Cerebellar cortex (tissue), 1 donor: ENCODE measurements at regions not wholly inside any gene's neighbourhood (a gene's known extent, or its start where the extent isn't known, plus 50 kb on each side); places are given as distances from the start of the nearest gene placed in this dataset.
"Not testable (repeated sequence)": the region's sequence is repeated elsewhere in the genome, so short reads cannot be mapped to it uniquely, and the experiment has no call there.

Experiments used
- DNase-seq: peaks from one replicate; pipeline ENCODE4 v3.0.0-alpha.2; 2015; ENCODE audit warnings: low spot score

DNA sequence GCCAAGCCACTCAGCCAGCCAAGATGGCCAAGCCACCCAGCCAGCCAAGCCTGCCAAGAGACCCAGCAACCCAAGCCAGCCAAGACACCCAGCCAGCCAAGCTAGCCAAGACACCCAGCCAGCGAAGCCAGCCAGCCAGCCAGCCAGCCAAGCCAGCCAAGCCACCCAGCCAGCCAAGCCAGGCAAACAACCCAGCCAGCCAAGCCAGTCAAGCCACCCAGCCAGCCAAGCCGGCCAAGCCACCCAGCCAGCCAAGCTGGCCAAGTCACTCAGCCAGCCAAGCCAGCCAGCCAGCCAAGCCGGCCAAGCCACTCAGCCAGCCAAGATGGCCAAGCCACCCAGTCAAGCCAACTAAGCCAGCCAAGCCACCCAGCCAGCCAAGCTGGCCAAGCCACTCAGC lies 337.5 kb upstream of the PLGLB2 start:
- not testable (repeated sequence) for DNase-seq

GRCh38 chr2:87412036-87412820 lies 335.7 kb upstream of the PLGLB2 start:
- DNase-seq = not testable (repeated sequence)

DNA sequence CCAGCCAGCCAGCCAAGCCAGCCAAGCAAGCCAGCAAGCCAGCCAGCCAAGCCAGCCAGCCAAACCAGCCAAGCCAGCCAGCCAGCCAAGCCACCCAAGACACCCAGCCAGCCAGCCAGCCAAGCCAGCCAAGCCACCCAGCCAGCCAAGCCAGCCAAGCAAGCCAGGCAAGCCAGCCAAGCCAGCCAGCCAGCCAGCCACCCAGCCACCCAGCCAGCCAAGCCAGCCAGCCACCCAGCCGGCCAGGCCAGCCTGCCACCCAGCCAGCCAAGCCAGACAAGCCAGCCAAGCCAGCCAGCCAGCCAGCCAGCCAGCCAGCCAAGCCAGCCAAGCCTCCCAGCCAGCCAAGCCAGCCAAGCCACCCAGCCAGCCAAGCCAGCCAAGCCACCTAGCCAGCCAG lies 333.6 kb upstream of the PLGLB2 start:
- DNase-seq = not testable (repeated sequence)

GRCh38 chr2:87414795-87415570 lies 332.9 kb upstream of the PLGLB2 start:
- not testable (repeated sequence) for DNase-seq

DNA sequence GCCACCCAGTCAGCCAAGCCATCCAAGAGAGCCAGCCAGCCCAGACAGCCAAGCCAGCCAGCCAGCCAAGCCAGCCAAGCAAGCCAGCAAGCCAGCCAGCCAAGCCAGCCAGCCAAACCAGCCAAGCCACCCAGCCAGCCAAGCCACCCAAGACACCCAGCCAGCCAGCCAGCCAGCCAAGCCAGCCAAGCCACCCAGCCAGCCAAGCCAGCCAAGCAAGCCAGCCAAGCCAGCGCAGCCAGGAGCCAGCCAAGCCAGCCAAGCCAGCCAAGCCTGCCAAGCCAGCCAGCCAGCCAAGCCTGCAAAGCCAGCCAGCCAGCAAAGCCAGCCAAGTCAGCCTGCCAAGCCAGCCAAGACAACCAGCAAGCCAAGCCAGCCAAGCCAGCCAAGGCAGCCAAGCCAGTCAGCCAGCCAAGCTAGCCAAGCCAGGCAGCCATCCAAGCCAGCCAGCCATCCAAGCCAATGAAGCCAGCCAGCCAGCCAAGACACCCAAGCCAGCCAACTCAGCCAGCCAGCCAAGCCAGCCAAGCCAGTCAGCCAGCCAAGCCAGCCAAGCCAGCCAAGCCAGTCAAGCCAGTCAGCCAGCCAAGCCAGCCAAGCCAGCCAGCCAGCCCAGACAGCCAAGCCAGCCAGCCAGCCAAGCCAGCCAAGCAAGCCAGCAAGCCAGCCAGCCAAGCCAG lies 332.2 kb upstream of the PLGLB2 start:
- not testable (repeated sequence) for DNase-seq

DNA sequence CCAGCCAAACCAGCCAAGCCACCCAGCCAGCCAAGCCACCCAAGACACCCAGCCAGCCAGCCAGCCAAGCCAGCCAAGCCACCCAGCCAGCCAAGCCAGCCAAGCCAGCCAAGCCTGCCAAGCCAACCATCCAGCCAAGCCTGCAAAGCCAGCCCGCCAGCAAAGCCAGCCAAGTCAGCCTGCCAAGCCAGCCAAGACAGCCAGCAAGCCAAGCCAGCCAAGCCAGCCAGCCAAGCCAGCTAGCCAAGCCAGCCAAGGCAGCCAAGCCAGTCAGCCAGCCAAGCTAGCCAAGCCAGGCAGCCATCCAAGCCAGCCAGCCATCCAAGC lies 331.7 kb upstream of the PLGLB2 start:
- DNase-seq = not testable (repeated sequence)

DNA sequence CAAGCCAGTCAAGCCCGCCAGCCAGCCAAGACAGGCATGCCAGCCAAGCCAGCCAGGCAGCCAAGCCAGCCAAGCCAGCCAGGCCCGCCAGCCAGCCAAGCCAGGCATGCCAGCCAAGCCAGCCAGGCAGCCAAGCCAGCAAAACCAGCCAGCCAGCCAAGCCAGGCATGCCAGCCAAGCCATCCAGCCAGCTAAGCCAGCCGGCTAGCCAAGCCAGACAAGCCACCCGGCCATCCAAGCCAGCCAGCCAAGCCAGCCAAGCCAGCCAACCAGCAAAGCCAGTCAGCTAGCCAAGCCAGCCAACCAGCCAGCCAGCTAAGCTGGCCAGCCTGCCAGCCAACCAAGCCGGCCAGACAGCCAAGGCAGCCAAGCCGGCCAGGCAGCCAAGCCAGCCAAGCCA lies 330.7 kb upstream of the PLGLB2 start:
- DNase-seq = not testable (repeated sequence)

DNA sequence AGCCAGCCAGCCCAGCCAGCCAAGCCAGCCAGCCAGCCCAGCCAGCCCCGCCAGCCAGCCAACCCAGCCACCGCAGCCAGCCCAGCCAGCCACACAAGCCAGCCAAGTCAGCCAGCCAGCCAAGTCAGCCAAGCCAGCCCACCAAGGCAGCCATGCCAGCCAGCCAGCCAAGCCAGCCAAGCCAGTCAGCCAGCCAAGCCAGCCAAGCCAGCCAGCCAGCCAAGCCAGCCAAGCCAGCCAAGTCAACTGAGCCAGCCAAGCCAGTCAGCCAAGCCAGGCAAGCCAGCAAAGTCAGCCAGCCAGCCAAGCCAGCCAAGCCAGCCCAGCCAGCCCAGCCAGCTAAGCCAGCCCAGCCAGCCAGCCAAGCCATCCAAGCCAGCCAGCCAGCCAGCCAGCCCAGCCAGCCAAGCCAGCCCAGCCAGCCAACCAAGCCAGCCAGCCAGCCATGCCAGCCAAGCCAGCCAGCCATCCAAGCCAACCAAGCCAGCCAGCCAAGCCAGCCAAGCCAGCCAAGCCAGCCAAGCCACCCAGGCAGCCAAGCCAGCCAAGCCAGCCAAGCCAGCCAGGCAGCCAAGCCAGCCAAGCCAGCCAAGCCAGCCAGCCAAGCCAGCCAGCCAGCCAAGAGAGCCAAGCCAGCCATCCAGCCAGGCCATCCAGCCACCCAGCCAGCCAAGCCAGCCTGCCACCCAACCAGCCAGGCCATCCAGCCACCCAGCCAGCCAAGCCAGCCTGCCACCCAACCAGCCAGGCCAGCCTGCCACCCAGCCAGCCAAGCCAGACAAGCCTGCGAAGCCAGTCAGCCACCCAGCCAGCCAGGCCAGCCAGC lies 329.9 kb upstream of the PLGLB2 start:
- not testable (repeated sequence) for DNase-seq

DNA sequence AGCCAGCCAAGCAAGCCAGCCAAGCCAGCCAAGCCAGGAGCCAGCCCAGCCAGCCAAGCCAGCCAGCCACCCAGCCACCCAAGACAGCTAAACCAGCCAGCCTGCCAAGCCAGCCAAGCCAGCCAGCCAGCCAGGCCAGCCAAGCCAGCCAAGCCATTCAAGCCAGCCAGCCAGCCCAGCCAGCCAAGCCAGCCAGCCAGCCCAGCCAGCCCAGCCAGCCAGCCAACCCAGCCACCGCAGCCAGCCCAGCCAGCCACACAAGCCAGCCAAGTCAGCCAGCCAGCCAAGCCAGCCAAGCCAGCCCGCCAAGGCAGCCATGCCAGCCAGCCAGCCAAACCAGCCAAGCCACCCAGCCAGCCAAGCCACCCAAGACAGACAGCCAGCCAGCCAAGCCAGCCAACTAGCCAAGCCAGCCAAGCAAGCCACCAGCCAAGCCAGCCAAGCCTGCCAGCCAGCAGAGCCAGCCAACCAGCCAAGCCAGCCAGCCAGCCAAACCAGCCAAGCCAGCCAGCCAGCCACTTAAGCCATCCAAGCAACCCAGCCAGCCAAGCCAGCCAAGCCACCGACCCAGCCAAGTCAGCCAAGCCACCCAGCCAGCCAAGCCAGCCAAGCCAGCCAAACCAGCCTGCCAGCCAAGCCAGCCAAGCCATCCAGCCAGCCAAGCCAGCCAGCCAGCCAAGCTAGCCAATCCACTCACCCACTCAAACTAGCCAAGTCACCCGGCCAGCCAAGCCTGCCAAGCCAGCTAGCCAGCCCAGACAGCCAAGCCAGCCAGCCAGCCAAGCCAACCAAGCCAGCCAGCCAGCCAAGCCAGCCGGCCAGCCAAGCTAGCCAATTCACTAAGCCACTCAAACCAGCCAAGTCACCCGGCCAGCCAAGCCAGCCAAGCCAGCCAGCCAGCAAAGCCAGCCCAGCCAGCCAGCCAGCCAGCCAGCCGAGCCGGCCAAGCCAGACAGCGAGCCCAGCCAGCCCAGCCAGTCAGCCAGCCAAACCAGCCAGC lies 328.8 kb upstream of the PLGLB2 start:
- DNase-seq = not testable (repeated sequence)

GRCh38 chr2:87419980-87420379 lies 327.9 kb upstream of the PLGLB2 start:
- DNase-seq = not testable (repeated sequence)

- not testable (repeated sequence) for DNase-seq
These were observed 326.9 kb upstream of the PLGLB2 start for GRCh38 chr2:87420954-87421353.

DNA sequence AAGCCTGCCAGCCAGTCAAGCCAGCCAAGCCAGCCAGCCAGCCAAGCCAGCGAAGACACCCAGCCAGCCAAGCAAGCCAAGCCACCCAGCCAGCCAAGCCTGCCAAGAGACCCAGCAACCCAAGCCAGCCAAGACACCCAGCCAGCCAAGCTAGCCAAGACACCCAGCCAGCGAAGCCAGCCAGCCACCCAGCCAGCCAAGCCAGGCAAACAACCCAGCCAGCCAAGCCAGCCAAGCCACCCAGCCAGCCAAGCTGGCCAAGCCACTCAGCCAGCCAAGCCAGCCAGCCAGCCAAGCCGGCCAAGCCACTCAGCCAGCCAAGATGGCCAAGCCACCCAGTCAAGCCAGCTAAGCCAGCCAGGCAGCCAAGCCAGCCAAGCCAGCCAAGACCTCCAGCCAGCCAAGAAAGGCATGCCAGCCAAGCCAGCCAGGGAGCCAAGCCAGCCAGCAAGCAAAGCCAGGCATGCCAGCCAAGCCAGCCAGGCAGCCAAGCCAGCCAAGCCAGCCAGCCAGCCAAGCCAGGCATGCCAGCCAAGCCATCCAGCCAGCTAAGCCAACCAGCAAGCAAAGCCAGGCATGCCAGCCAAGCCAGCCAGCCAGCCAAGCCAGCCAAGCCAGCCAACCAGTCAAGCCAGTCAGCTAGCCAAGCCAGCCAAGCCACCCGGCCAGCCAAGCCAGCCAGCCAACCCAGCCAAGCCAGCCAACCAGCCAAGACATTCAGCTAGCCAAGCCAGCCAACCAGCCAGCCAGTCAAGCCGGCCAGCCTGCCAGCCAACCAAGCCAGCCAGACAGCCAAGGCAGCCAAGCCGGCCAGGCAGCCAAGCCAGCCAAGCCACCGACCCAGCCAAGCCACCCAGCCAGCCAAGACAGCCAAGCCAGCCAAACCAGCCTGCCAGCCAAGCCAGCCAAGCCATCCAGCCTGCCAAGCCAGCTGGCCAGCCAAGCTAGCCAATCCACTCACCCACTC lies 323.8 kb upstream of the PLGLB2 start:
- DNase-seq = not testable (repeated sequence)

DNA sequence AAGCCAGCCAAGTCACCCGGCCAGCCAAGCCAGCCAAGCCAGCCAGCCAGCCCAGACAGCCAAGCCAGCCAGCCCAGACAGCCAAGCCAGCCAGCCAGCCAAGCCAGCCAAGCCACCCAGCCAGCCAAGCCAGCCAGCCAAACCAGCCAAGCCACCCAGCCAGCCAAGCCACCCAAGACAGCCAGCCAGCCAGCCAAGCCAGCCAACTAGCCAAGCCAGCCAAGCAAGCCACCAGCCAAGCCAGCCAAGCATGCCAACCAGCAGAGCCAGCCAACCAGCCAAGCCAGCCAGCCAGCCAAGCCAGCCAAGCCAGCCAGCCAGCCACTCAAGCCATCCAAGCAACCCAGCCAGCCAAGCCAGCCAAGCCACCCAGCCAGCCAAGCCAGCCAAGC lies 323.1 kb upstream of the PLGLB2 start:
- DNase-seq = not testable (repeated sequence)

GRCh38 chr2:87425191-87425590 lies 322.7 kb upstream of the PLGLB2 start:
- not testable (repeated sequence) for DNase-seq

DNA sequence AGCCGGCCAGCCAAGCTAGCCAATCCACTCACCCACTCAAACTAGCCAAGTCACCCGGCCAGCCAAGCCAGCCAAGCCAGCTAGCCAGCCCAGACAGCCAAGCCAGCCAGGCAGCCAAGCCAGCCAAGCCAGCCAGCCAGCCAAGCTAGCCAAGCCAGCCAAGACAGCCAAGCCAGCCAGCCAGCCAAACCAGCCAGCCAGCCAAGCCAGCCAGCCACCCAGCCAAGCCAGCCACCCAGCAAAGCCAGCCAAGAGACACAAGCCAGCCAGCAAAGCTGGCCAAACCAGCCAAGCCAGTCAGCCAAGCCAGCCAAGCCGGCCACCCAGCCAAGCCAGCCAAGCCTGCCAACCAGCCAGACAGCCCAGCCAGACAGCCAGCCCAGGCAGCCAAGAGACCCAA lies 322.2 kb upstream of the PLGLB2 start:
- DNase-seq = not testable (repeated sequence)

DNA sequence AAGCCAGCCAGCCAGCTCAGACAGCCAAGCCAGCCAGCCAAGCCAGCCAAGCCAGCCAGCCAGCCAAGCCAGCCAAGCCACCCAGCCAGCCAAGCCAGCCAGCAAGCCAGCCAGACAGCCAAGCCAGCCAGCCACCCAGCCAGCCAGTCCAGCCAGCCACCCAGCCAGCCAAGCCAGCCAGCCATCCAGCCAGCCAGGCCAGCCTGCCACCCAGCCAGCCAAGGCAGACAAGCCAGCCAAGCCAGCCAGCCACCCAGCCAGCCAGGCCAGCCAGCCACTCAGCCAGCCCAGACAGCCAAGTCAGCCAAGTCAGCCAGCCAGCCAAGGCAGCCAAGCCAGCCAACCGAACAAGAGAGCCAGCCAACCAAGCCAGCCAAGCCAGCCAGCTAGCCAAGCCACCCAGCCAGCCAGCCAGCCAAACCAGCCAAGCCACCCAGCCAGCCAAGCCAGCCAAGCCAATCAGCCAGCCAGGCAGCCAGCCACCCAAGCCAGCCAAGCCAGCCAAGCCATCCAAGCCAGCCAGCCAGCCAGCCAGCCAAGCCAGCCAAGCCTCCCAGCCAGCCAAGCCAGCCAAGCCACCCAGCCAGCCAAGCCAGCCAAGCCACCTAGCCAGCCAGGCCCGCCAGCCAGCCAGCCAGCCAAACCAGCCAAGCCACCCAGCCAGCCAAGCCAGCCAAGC lies 319.3 kb upstream of the PLGLB2 start:
- not testable (repeated sequence) for DNase-seq

DNA sequence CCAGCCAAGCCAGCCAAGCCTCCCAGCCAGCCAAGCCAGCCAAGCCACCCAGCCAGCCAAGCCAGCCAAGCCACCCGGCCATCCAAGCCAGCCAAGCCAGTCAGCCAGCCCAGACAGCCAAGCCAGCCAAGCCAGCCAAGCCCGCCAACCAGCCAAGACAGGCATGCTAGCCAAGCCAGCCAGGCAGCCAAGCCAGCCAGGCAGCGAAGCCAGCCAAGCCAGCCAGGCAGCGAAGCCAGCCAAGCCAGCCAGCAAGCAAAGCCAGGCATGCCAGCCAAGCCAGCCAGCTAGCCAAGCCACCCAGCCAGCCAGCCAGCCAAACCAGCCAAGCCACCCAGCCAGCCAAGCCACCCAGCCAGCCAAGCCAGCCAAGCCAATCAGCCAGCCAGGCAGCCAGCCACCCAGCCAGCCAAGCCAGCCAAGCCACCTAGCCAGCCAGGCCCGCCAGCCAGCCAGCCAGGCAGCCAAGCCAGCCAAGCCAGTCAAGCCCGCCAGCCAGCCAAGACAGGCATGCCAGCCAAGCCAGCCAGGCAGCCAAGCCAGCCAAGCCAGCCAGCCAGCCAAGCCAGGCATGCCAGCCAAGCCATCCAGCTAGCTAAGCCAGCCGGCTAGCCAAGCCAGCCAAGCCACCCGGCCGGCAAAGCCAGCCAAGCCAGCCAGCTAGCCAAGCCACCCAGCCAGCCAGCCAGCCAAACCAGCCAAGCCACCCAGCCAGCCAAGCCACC lies 318.5 kb upstream of the PLGLB2 start:
- not testable (repeated sequence) for DNase-seq

- not testable (repeated sequence) for DNase-seq
These were observed 318.0 kb upstream of the PLGLB2 start for GRCh38 chr2:87429931-87430275.
